Activated naive CD8-positive, alpha-beta T cell (primary cell): ENCODE measurements at regions not wholly inside any gene's neighbourhood (a gene's known extent, or its start where the extent isn't known, plus 50 kb on each side); places are given as distances from the start of the nearest gene placed in this dataset.

Experiments
- H3K27ac Mint-ChIP-seq: one replicate; pipeline ENCODE4 v1.8.0; 2021; ENCODE audit warnings: mixed read lengths
- H3K27me3 Mint-ChIP-seq: one replicate; pipeline ENCODE4 v1.8.0; 2021; ENCODE audit warnings: mixed read lengths
- H3K36me3 Mint-ChIP-seq: one replicate; pipeline ENCODE4 v1.8.0; 2021; ENCODE audit warnings: mixed read lengths
- H3K4me1 Mint-ChIP-seq: one replicate; pipeline ENCODE4 v1.8.0; 2021; ENCODE audit warnings: low read depth, mixed read lengths
- H3K4me3 Mint-ChIP-seq: one replicate; pipeline ENCODE4 v1.8.0; 2021; ENCODE audit warnings: mild to moderate bottlenecking, mixed read lengths
- H3K9me3 Mint-ChIP-seq: one replicate; pipeline ENCODE4 v1.8.0; 2021; ENCODE audit warnings: low read depth, mixed read lengths

- Mint-ChIP-seq H3K27ac (no peak overlapping the region), H3K4me3 (no peak overlapping the region), H3K36me3 (no peaks in the 10 kb centered on the region), H3K4me1 (no peaks in the 10 kb centered on the region), H3K27me3 (peaks cover 2% of the 10 kb centered on the region), H3K9me3 (no peaks in the 10 kb centered on the region)
Measured at GRCh38 chr5:159850160-159850559, 66.1 kb upstream of the ADRA1B start.

DNA sequence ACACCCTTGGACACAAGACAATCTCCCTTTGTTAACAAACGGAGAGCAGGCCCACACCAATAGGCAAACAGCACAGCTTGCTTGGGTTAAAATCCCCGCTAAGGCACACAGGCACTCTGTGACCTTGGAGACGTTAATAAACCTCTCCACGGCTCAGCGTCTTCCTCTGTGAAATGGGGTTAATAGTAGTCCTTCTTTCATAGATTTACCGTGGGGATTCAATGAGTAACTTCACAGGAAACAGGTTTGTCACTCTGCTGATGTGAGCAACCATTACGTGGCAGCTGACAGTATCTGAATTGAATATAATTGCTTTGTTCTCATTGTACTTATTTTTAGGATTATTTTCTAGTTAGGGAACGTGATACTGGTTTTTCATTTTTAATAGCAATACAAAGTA, 65.2 kb upstream of the ADRA1B start:
- no peak overlapping the region for H3K4me3 Mint-ChIP-seq

GRCh38 chr5:159854916-159855315, 61.4 kb upstream of the ADRA1B start:
- Mint-ChIP-seq H3K4me1 (no peaks in the 10 kb centered on the region), H3K27ac (no peak overlapping the region), H3K27me3 (peaks cover 3% of the 10 kb centered on the region), H3K36me3 (no peaks in the 10 kb centered on the region), H3K9me3 (no peaks in the 10 kb centered on the region), H3K4me3 (no peak overlapping the region)

More for the DNA sequence above, 65.2 kb upstream of the ADRA1B start:
- H3K9me3 Mint-ChIP-seq = no peaks in the 10 kb centered on the region
- peaks cover 2% of the 10 kb centered on the region for H3K27me3 Mint-ChIP-seq
- H3K4me1 Mint-ChIP-seq = no peaks in the 10 kb centered on the region
- H3K27ac Mint-ChIP-seq = no peak overlapping the region
- no peaks in the 10 kb centered on the region for H3K36me3 Mint-ChIP-seq

- Mint-ChIP-seq H3K9me3 (no peaks in the 10 kb centered on the region), H3K27ac (no peak overlapping the region), H3K36me3 (no peaks in the 10 kb centered on the region), H3K4me1 (no peaks in the 10 kb centered on the region), H3K27me3 (peaks cover 4% of the 10 kb centered on the region), H3K4me3 (no peak overlapping the region)
Measured at GRCh38 chr5:159855476-159856191, 60.6 kb upstream of the ADRA1B start.

GRCh38 chr5:159858871-159859270, 57.4 kb upstream of the ADRA1B start:
- Mint-ChIP-seq H3K36me3 (no peaks in the 10 kb centered on the region), H3K27ac (no peak overlapping the region), H3K4me3 (no peak overlapping the region), H3K9me3 (no peaks in the 10 kb centered on the region), H3K4me1 (no peaks in the 10 kb centered on the region), H3K27me3 (peaks cover 5% of the 10 kb centered on the region)

- Mint-ChIP-seq H3K27me3 (peaks cover 14% of the 10 kb centered on the region), H3K36me3 (no peaks in the 10 kb centered on the region), H3K4me1 (peaks cover 6% of the 10 kb centered on the region), H3K4me3 (no peak overlapping the region), H3K27ac (no peak overlapping the region), H3K9me3 (no peaks in the 10 kb centered on the region)
Measured at GRCh38 chr5:159861086-159861485, 55.2 kb upstream of the ADRA1B start.

GRCh38 chr5:159864885-159865691, 51.2 kb upstream of the ADRA1B start:
- H3K4me3 Mint-ChIP-seq = no peak overlapping the region
- no peaks in the 10 kb centered on the region for H3K9me3 Mint-ChIP-seq

GRCh38 chr5:159866093-159866492, 50.2 kb upstream of the ADRA1B start:
- no peak overlapping the region for H3K27ac Mint-ChIP-seq
- peaks cover 19% of the 10 kb centered on the region for H3K27me3 Mint-ChIP-seq
- no peak overlapping the region for H3K4me3 Mint-ChIP-seq
- H3K9me3 Mint-ChIP-seq = no peaks in the 10 kb centered on the region
- no peaks in the 10 kb centered on the region for H3K36me3 Mint-ChIP-seq
- peaks cover 6% of the 10 kb centered on the region for H3K4me1 Mint-ChIP-seq

More at GRCh38 chr5:159864885-159865691, 51.2 kb upstream of the ADRA1B start:
- no peaks in the 10 kb centered on the region for H3K36me3 Mint-ChIP-seq
- no peak overlapping the region for H3K27ac Mint-ChIP-seq
- H3K4me1 Mint-ChIP-seq = peaks cover 6% of the 10 kb centered on the region
- H3K27me3 Mint-ChIP-seq = peaks cover 19% of the 10 kb centered on the region
